B cell (primary cell): ENCODE measurements at regions not wholly inside any gene's neighbourhood (a gene's known extent, or its start where the extent isn't known, plus 50 kb on each side); places are given as distances from the start of the nearest gene placed in this dataset.

Source experiments
- ATAC-seq: fragments of 200-7000 bp; cut with Tn5 transposase; one replicate; pipeline ENCODE4 v1.10.0; 2021; ENCODE audit warnings: low read depth, mild to moderate bottlenecking, moderate number of reproducible peaks, moderate library complexity
- CTCF ChIA-PET: fragments of 350-600 bp; sonication (Branson Sonifier 250); formaldehyde crosslinking; loops from one replicate; lab custom pipeline; 2021; ENCODE audit warnings: antibody characterized with exemption, inconsistent platforms; lab: Charles Lee
- POLR2A ChIA-PET: fragments of 350-600 bp; sonication (Branson Sonifier 250); formaldehyde crosslinking; loops from one replicate; lab custom pipeline; 2021; ENCODE audit warnings: antibody characterized with exemption; lab: Charles Lee
- DNase-seq: peaks from one replicate; pipeline ENCODE4 v3.0.0; 2013
- H2AFZ ChIP-seq: 2 replicates; pipeline ENCODE4 v1.6.1; 2012; ENCODE audit warnings: mild to moderate bottlenecking, low read depth, low read length; ENCODE audit not compliant: insufficient read depth, poor library complexity, severe bottlenecking
- H3K27ac ChIP-seq, 2 donors: 1 replicate in 1 of 2; 2 replicates in 1 of 2; pipeline ENCODE4 v1.5.1; 2012 to 2013; ENCODE audit warnings: low read length in 2 of 2, mild to moderate bottlenecking in 2 of 2, moderate library complexity in 1 of 2
- H3K27me3 ChIP-seq, 4 experiments: fragments of 200-600 bp in 1 of 4; sonication (generic) in 1 of 4; replicated peaks in 1 of 4; 1 replicate in 2 of 4; 2 replicates in 2 of 4; pipeline versions ENCODE4 v1.6.1 to v1.7.0; 2013 to 2016; ENCODE audit warnings: low read length in 3 of 4, mild to moderate bottlenecking in 2 of 4, mixed read lengths in 1 of 4, moderate library complexity in 1 of 4; ENCODE audit not compliant: insufficient read depth in 4 of 4, control insufficient read depth in 3 of 4; ENCODE audit errors: control extremely low read depth in 1 of 4
- H3K36me3 ChIP-seq, 2 experiments: replicated peaks in 1 of 2; 1 replicate in 1 of 2; 2 replicates in 1 of 2; pipeline versions ENCODE4 v1.6.1 to v1.7.1; 2013; ENCODE audit warnings: low read length in 1 of 2; ENCODE audit not compliant: insufficient read depth in 2 of 2, control insufficient read depth in 1 of 2; ENCODE audit errors: control extremely low read depth in 1 of 2, extremely low read depth in 1 of 2
- H3K4me1 ChIP-seq, 2 donors: fragments of 200-600 bp in 1 of 2; sonication (generic) in 1 of 2; 1 replicate in 1 of 2; 2 replicates in 1 of 2; pipeline versions ENCODE4 v1.5.1 to v1.6.1; 2013 to 2017; ENCODE audit warnings: low read length in 2 of 2; ENCODE audit not compliant: control insufficient read depth in 2 of 2, insufficient read depth in 2 of 2
- H3K4me2 ChIP-seq: replicated peaks from 2 replicates; pipeline ENCODE3; 2012; ENCODE audit warnings: mild to moderate bottlenecking, low read depth, low read length; ENCODE audit not compliant: poor library complexity, severe bottlenecking
- H3K4me3 ChIP-seq, 5 experiments: fragments of 200-600 bp in 1 of 5; sonication (generic) in 1 of 5; 1 replicate in 3 of 5; 2 replicates in 2 of 5; pipeline versions ENCODE4 v1.5.1 to v1.7.0; 2011 to 2016; ENCODE audit warnings: low read length in 4 of 5, mild to moderate bottlenecking in 4 of 5, low read depth in 2 of 5, control low read depth in 1 of 5, moderate library complexity in 1 of 5; ENCODE audit not compliant: insufficient read depth in 1 of 5; ENCODE audit errors: control extremely low read depth in 1 of 5, extremely low read depth in 1 of 5
- H3K79me2 ChIP-seq: fragments of 200-600 bp; sonication (generic); one replicate; pipeline ENCODE4 v1.6.0; 2016; ENCODE audit warnings: low read length; ENCODE audit not compliant: control insufficient read depth, insufficient read depth
- H3K9ac ChIP-seq: fragments of 200-600 bp; sonication (generic); 2 replicates; pipeline ENCODE4 v1.6.1; 2017; ENCODE audit warnings: mild to moderate bottlenecking, low read length, moderate library complexity
- H3K9me3 ChIP-seq, 3 donors: one replicate each; pipeline versions ENCODE4 v1.6.1 to v1.7.1; 2013; ENCODE audit warnings: low read length in 2 of 3; ENCODE audit not compliant: control insufficient read depth in 2 of 3, insufficient read depth in 1 of 3; ENCODE audit errors: control extremely low read depth in 1 of 3
- H4K20me1 ChIP-seq: 2 replicates; pipeline ENCODE4 v1.6.0; 2012; ENCODE audit warnings: mild to moderate bottlenecking, low read length; ENCODE audit not compliant: insufficient read depth, control insufficient read depth, poor library complexity, severe bottlenecking
- H3K27ac Mint-ChIP-seq: one replicate; pipeline ENCODE4 v1.8.0; 2021; ENCODE audit warnings: mixed read lengths
- H3K27me3 Mint-ChIP-seq: one replicate; pipeline ENCODE4 v1.8.0; 2021; ENCODE audit warnings: mixed read lengths
- H3K4me1 Mint-ChIP-seq: one replicate; pipeline ENCODE4 v1.8.0; 2021; ENCODE audit warnings: mixed read lengths
- H3K4me3 Mint-ChIP-seq: one replicate; pipeline ENCODE4 v1.8.0; 2021; ENCODE audit warnings: mixed read lengths
- H3K9me3 Mint-ChIP-seq: one replicate; pipeline ENCODE4 v1.8.0; 2022; ENCODE audit warnings: mixed read lengths; ENCODE audit not compliant: insufficient read depth
- EZH2 ChIP-seq: IDR thresholded peaks from 2 replicates; pipeline ENCODE4 v1.6.1; 2012; ENCODE audit warnings: borderline replicate concordance, low read depth, mild to moderate bottlenecking, moderate library complexity, low read length; ENCODE audit not compliant: insufficient read depth, poor library complexity, severe bottlenecking
- WGBS: methylation state at CpG from one replicate; pipeline ENCODE4 v1.1.5; 2013; ENCODE audit warnings: missing lambda C conversion rate; ENCODE audit not compliant: insufficient coverage; 5-methylcytosine and 5-hydroxymethylcytosine counted together
- intact Hi-C: fragments of 100-400 bp; cut with micrococcal nuclease; formaldehyde crosslinking; loops from one replicate; pipeline ENCODE4 v1.10.0; 2022
- TF ChIP-seq, protein P1 (sequence below): fragments of 200-600 bp; IDR thresholded peaks from one replicate; pipeline ENCODE4 v1.8.0; 2022; ENCODE audit warnings: antibody characterized with exemption, mild to moderate bottlenecking

DNA sequence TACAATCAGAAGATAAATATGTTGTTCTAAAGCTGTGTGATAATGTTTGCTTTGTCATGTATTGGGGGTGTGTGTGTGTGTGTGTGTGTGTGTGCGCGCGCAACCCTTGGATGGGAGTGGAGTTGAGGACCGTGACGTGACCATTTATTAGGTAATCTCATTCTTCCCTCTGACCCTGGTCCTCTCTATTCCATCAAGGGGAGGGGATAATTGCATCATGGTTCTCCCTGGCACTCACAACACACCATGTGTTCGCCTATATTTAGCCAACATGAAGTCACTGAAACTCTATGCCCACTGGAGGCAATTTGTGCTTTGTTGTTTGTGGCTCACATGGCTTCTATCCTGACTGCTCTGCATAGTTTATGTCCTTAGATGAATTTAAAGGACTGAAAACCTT lies 79.8 kb upstream of the LRPPRC start:
- H3K4me2 ChIP-seq, result no peak overlapping the region
- no peaks in the 10 kb centered on the region for H3K9me3 Mint-ChIP-seq
- TF ChIP-seq, protein P1, sequence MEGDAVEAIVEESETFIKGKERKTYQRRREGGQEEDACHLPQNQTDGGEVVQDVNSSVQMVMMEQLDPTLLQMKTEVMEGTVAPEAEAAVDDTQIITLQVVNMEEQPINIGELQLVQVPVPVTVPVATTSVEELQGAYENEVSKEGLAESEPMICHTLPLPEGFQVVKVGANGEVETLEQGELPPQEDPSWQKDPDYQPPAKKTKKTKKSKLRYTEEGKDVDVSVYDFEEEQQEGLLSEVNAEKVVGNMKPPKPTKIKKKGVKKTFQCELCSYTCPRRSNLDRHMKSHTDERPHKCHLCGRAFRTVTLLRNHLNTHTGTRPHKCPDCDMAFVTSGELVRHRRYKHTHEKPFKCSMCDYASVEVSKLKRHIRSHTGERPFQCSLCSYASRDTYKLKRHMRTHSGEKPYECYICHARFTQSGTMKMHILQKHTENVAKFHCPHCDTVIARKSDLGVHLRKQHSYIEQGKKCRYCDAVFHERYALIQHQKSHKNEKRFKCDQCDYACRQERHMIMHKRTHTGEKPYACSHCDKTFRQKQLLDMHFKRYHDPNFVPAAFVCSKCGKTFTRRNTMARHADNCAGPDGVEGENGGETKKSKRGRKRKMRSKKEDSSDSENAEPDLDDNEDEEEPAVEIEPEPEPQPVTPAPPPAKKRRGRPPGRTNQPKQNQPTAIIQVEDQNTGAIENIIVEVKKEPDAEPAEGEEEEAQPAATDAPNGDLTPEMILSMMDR, result no peak
- no peak for TF ChIP-seq EZH2
- intact Hi-C loops, result no loop called here
- H3K27me3 Mint-ChIP-seq, result no peaks in the 10 kb centered on the region
- no peaks in the 10 kb centered on the region for H3K79me2 ChIP-seq
- no peaks in the 10 kb centered on the region for H3K27me3 ChIP-seq
- ATAC-seq, result no peak
- H2AFZ ChIP-seq, result no peak overlapping the region
- no peak for DNase-seq
- no peak overlapping the region for H3K27ac Mint-ChIP-seq
- no peaks in the 10 kb centered on the region for H3K4me1 Mint-ChIP-seq
- no peak overlapping the region for H3K27ac ChIP-seq
- WGBS, result no CpG with 5 or more reads among the region's 6 CpGs
- no peak overlapping the region for H3K9ac ChIP-seq
- no peak overlapping the region for H3K4me3 Mint-ChIP-seq
- H3K9me3 ChIP-seq, result no peaks in the 10 kb centered on the region
- H4K20me1 ChIP-seq, result no peaks in the 10 kb centered on the region
- ChIA-PET CTCF (interaction anchor here (1.1 kb wide), 1 partner anchor 13 kb away, joined by 3 read pairs; no protein-coding TSS in a partner anchor), POLR2A (no interaction called here)
- no peaks in the 10 kb centered on the region for H3K4me1 ChIP-seq
- H3K36me3 ChIP-seq, result no peaks in the 10 kb centered on the region
- no peak overlapping the region for H3K4me3 ChIP-seq

- Histone ChIP-seq H3K9me3 (no peaks in the 10 kb centered on the region), H3K4me1 (no peaks in the 10 kb centered on the region), H2AFZ (no peak overlapping the region), H4K20me1 (no peaks in the 10 kb centered on the region), H3K27me3 (no peaks in the 10 kb centered on the region), H3K4me3 (no peak overlapping the region), H3K79me2 (no peaks in the 10 kb centered on the region), H3K36me3 (no peaks in the 10 kb centered on the region), H3K27ac (no peak overlapping the region), H3K4me2 (no peak overlapping the region), H3K9ac (no peak overlapping the region)
- ATAC-seq (no peak), DNase-seq (no peak)
- WGBS, result no CpG with 5 or more reads among the region's 4 CpGs
- Mint-ChIP-seq H3K9me3 (no peaks in the 10 kb centered on the region), H3K4me1 (peaks cover 7% of the 10 kb centered on the region), H3K27me3 (no peaks in the 10 kb centered on the region), H3K27ac (no peak overlapping the region), H3K4me3 (no peak overlapping the region)
- ChIA-PET CTCF (no interaction called here), POLR2A (no interaction called here)
- TF ChIP-seq, protein P1, result no peak
- TF ChIP-seq EZH2, result no peak
- intact Hi-C loops, result no loop called here
Measured at GRCh38 chr2:44077942-44078511, 82.2 kb upstream of the LRPPRC start.
